Tibial nerve (tissue), 4 donors: ENCODE measurements at regions not wholly inside any gene's neighbourhood (a gene's known extent, or its start where the extent isn't known, plus 50 kb on each side); places are given as distances from the start of the nearest gene placed in this dataset.

ENCODE experiments used
- DNase-seq, 2 donors: peaks; one replicate each; pipeline ENCODE4 v3.0.0-alpha.2; 2019; ENCODE audit warnings: low spot score in 2 of 2
- H3K27ac ChIP-seq, 4 donors: fragments of 200-600 bp; sonication (generic) in 3 of 4; one replicate each; pipeline ENCODE4 v1.5.1; 2017 to 2019; ENCODE audit warnings: mild to moderate bottlenecking in 1 of 4
- H3K27me3 ChIP-seq, 2 donors: fragments of 200-600 bp; sonication (generic) in 1 of 2; one replicate each; pipeline versions ENCODE4 v1.5.1 to v1.6.0; 2017 to 2019
- H3K36me3 ChIP-seq, 3 donors: fragments of 200-600 bp; sonication (generic); one replicate each; pipeline ENCODE4 v1.5.1; 2018 to 2019
- H3K4me1 ChIP-seq, 4 donors: fragments of 200-600 bp; sonication (generic) in 3 of 4; one replicate each; pipeline ENCODE4 v1.5.1; 2017 to 2019
- H3K4me3 ChIP-seq, 4 donors: fragments of 200-600 bp; sonication (generic) in 3 of 4; one replicate each; pipeline ENCODE4 v1.5.1; 2017 to 2019; ENCODE audit warnings: mild to moderate bottlenecking in 1 of 4, moderate library complexity in 1 of 4
- H3K9me3 ChIP-seq, 4 donors: fragments of 200-600 bp; sonication (generic) in 3 of 4; one replicate each; pipeline ENCODE4 v1.5.1; 2017 to 2019
- EP300 ChIP-seq, 2 donors: sonication (generic); formaldehyde crosslinking; IDR thresholded peaks; one replicate each; pipeline ENCODE4 v1.6.1; 2017; ENCODE audit warnings: antibody characterized with exemption in 2 of 2, mild to moderate bottlenecking in 1 of 2
- POLR2A ChIP-seq, 2 donors: fragments of 450-650 bp; IDR thresholded peaks; one replicate each; pipeline ENCODE4 v1.6.1; 2017; ENCODE audit warnings: antibody characterized with exemption in 2 of 2, mild to moderate bottlenecking in 2 of 2, moderate library complexity in 2 of 2
- WGBS, 2 donors: methylation state at CpG; one replicate each; pipeline ENCODE4 v1.1.5; 2018; 5-methylcytosine and 5-hydroxymethylcytosine counted together
- TF ChIP-seq, protein P1 (sequence below), 5 experiments: fragments of 200-600 bp in 3 of 5; fragments of 450-650 bp in 2 of 5; sonication (generic) in 3 of 5; IDR thresholded peaks; one replicate each; pipeline ENCODE4 v1.5.1; 2016 to 2019; ENCODE audit warnings: antibody characterized with exemption in 5 of 5, mild to moderate bottlenecking in 3 of 5, moderate library complexity in 2 of 5

DNA sequence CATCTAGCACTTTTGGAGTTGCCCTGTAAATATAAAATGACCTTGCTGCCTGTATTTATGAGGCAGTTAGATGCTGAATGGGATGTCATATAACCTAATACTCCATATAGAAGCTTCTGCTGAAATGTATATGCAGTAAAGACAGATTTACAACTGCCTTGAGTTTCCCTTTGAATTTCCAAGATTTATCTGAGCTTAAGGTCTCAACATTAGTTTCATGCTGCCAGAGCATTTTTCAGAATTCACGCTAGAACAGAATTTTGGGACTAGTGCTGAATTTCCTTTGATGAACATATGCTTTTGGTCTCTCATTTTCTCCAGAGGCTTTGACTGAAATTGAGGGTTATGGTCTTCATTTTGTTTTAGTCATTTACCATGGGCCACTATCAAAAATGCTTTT, 254.7 kb upstream of the FANCL start:
- Histone ChIP-seq H3K4me3 (no peak overlapping the region), H3K27ac (no peak overlapping the region), H3K4me1 (no peaks in the 10 kb centered on the region), H3K9me3 (no peaks in the 10 kb centered on the region), H3K27me3 (no peaks in the 10 kb centered on the region), H3K36me3 (no peaks in the 10 kb centered on the region)
- TF ChIP-seq, protein P1, sequence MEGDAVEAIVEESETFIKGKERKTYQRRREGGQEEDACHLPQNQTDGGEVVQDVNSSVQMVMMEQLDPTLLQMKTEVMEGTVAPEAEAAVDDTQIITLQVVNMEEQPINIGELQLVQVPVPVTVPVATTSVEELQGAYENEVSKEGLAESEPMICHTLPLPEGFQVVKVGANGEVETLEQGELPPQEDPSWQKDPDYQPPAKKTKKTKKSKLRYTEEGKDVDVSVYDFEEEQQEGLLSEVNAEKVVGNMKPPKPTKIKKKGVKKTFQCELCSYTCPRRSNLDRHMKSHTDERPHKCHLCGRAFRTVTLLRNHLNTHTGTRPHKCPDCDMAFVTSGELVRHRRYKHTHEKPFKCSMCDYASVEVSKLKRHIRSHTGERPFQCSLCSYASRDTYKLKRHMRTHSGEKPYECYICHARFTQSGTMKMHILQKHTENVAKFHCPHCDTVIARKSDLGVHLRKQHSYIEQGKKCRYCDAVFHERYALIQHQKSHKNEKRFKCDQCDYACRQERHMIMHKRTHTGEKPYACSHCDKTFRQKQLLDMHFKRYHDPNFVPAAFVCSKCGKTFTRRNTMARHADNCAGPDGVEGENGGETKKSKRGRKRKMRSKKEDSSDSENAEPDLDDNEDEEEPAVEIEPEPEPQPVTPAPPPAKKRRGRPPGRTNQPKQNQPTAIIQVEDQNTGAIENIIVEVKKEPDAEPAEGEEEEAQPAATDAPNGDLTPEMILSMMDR (IDR thresholded peaks at IDR 0.05): no peak
- TF ChIP-seq EP300 (IDR thresholded peaks at IDR 0.05): no peak
- no peak for TF ChIP-seq POLR2A (IDR thresholded peaks at IDR 0.05)
- no peak for DNase-seq
- 79 to 94% methylated on average over 1 of the region's 1 CpG for WGBS, 2 donors

DNA sequence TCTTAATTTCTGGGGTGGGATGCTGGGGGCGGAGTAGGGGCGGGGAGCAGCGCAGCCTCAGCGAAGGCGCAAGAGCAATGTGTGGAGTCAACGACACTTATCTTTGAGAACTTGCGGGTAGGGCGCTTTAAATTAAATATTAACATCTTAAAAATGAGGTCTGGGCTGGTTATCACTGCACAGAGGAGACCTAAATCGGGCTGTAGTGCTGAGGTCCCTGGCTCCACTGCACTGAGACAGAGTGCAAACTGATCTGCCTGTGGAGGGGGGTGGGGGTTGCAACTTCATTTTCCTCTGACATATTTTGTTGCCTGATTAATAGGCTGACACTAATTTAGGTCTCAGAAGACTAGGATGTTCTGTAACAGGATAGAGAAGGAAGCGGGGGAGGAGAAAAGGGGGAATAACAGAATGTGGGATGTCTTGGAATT, 253.0 kb upstream of the FANCL start:
- Histone ChIP-seq H3K36me3 (no peaks in the 10 kb centered on the region), H3K4me1 (no peaks in the 10 kb centered on the region), H3K27ac (no peak overlapping the region), H3K4me3 (no peak overlapping the region), H3K9me3 (no peaks in the 10 kb centered on the region), H3K27me3 (no peaks in the 10 kb centered on the region)
- DNase-seq: no peak
- TF ChIP-seq EP300 (IDR thresholded peaks at IDR 0.05) (no peak), POLR2A (IDR thresholded peaks at IDR 0.05) (no peak)
- TF ChIP-seq, protein P1 (IDR thresholded peaks at IDR 0.05): no peak
- WGBS, 2 donors: 88 to 94% methylated on average over 10 of the region's 10 CpGs

DNA sequence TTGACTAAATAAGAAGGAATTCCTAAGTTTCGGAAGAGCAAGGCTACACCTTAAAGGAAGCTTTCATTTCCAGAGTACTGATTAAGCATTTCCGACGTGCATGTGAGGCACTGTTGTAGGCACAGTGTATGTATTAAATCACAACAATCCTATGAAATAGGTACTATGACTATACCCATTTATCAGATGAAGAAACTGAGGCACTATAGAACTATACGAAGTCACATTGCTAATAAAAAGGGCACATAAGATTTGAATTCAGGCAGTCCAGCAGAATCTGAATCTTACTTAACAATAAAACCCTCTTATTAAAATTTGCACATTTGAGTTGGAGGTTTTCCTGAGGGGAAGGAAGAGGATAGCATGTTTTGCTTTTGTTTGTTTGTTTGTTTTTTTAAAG, 243.5 kb upstream of the FANCL start:
- Histone ChIP-seq H3K9me3 (peaks cover 0 to 8% (median 0%) of the 10 kb centered on the region in 4 donors), H3K27me3 (no peaks in the 10 kb centered on the region), H3K4me3 (no peak overlapping the region), H3K4me1 (no peaks in the 10 kb centered on the region), H3K27ac (no peak overlapping the region), H3K36me3 (no peaks in the 10 kb centered on the region)
- TF ChIP-seq POLR2A (IDR thresholded peaks at IDR 0.05) (no peak), EP300 (IDR thresholded peaks at IDR 0.05) (no peak)
- TF ChIP-seq, protein P1 (IDR thresholded peaks at IDR 0.05): no peak
- 91 to 92% methylated on average over 4 of the region's 4 CpGs for WGBS, 2 donors
- DNase-seq: no peak

DNA sequence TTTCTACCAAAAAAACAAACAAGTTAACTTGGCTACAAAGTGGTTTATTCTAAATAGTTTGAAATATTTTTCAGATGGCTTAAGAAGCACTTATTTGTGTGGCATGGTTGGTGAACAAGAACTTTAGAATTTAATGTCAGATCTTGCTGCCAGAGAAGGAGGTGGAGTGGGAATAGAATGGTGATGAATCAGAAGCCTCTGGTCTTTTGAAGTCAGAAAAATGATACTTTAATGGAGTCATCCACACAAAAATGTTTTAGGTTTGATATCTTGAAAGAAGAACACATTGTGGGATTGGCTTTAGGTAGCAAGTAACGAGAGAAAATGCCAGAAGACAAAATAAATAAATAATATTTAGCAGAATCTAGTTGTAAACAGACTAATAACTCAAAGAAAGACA, 243.1 kb upstream of the FANCL start:
- Histone ChIP-seq H3K27me3 (no peaks in the 10 kb centered on the region), H3K36me3 (no peaks in the 10 kb centered on the region), H3K9me3 (peaks cover 0 to 8% (median 0%) of the 10 kb centered on the region in 4 donors), H3K4me1 (no peaks in the 10 kb centered on the region), H3K27ac (no peak overlapping the region), H3K4me3 (no peak overlapping the region)
- 72 to 81% methylated on average over 1 of the region's 1 CpG for WGBS, 2 donors
- DNase-seq: no peak
- TF ChIP-seq EP300 (IDR thresholded peaks at IDR 0.05) (no peak), POLR2A (IDR thresholded peaks at IDR 0.05) (no peak)
- TF ChIP-seq, protein P1 (IDR thresholded peaks at IDR 0.05): no peak

DNA sequence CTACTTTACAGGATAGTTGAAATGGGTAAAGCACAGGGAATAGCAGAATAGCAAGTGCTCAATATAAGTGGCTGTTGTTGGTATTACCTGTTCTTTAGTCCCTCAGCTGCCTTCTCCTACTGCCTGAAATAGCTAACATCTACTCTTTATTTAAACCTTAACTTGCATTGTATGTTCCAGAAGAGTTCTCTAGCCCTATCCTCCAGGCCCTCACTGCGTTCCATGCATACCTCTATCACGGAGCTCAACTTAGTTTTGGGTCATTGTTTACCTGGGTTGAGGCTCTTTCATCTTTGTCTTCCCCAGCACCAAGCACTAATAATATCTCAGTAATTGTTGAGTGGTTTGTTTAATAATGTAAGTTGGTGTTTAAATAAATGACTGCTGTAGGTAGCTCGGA, 242.2 kb upstream of the FANCL start:
- H3K27ac ChIP-seq: no peak overlapping the region
- no peaks in the 10 kb centered on the region for H3K36me3 ChIP-seq
- H3K9me3 ChIP-seq: peaks cover 0 to 8% (median 0%) of the 10 kb centered on the region in 4 donors
- no peak overlapping the region for H3K4me3 ChIP-seq
- no peak for TF ChIP-seq POLR2A (IDR thresholded peaks at IDR 0.05)
- no peak for TF ChIP-seq EP300 (IDR thresholded peaks at IDR 0.05)
- TF ChIP-seq, protein P1 (IDR thresholded peaks at IDR 0.05): no peak
- DNase-seq: no peak
- 85 to 93% methylated on average over 3 of the region's 3 CpGs for WGBS, 2 donors
- H3K4me1 ChIP-seq: no peaks in the 10 kb centered on the region
- H3K27me3 ChIP-seq: no peaks in the 10 kb centered on the region
